ENCODE measurements at regions not wholly inside any gene's neighbourhood (a gene's known extent, or its start where the extent isn't known, plus 50 kb on each side); places are given as distances from the start of the nearest gene placed in this dataset.

- TF ChIP-seq NCOA1 (CRISPR knock-in tag; IDR thresholded peaks at IDR 0.05) = no peak
- no peak for TF ChIP-seq AHR (CRISPR knock-in tag; IDR thresholded peaks at IDR 0.05)
- TF ChIP-seq ZNF20 (CRISPR knock-in tag; IDR thresholded peaks at IDR 0.05) = no peak
These were observed 1361.2 kb downstream of the CDH8 start (continued) for GRCh38 chr16:60675022-60675421.

- H3K4me3 ChIP-seq (replicated peaks in 1 of 3; ENCODE audit: insufficient read depth in 1 of 3, low read depth in 2 of 3, low read length in 3 of 3) = no peak overlapping the region
- H4K20me1 ChIP-seq (ENCODE audit: insufficient read depth, low read length) = no peaks in the 10 kb centered on the region
- H3K79me2 ChIP-seq (ENCODE audit: insufficient read depth, low read length) = no peaks in the 10 kb centered on the region
- H3K4me2 ChIP-seq (ENCODE audit: low read depth, low read length) = no peak overlapping the region
- ChIA-PET CTCF (ENCODE audit: low intra/inter-chr PET ratio, low total read pairs) (no interaction called here), POLR2A (no interaction called here)
- FAIRE-seq (no peak), DNase-seq (ENCODE audit: low spot score) (no peak), ATAC-seq (no peak)
- no peak overlapping the region for H3K9ac ChIP-seq (ENCODE audit: insufficient read depth, low read depth, low read length)
- TF ChIP-seq SPEN (CRISPR knock-in tag; IDR thresholded peaks at IDR 0.05; ENCODE audit: low read depth) = no peak
- no peak for TF ChIP-seq CTCF (CRISPR knock-in tag; IDR thresholded peaks at IDR 0.05)
- TF ChIP-seq HOMEZ (CRISPR knock-in tag; IDR thresholded peaks at IDR 0.05; ENCODE audit: low read depth) = no peak
- TF ChIP-seq NFYB (CRISPR knock-in tag; IDR thresholded peaks at IDR 0.05) = no peak
- TF ChIP-seq CSRNP1 (CRISPR knock-in tag; IDR thresholded peaks at IDR 0.05) = no peak
- TF ChIP-seq ZBTB7A (CRISPR knock-in tag; IDR thresholded peaks at IDR 0.05) = no peak
- no peak for TF ChIP-seq ZBTB49 (CRISPR knock-in tag; IDR thresholded peaks at IDR 0.05; ENCODE audit: borderline replicate concordance)
- no peak for TF ChIP-seq SAFB2 (CRISPR knock-in tag; IDR thresholded peaks at IDR 0.05; ENCODE audit: borderline replicate concordance, low read depth)
- TF ChIP-seq SP4 (CRISPR knock-in tag; IDR thresholded peaks at IDR 0.05) = no peak
- TF ChIP-seq HNRNPUL1 (IDR thresholded peaks at IDR 0.05; ENCODE audit: low read depth, low read length) = no peak
- no peak for TF ChIP-seq ZBTB26 (CRISPR knock-in tag; IDR thresholded peaks at IDR 0.05; ENCODE audit: borderline replicate concordance)
- no TSS peak for BruUV-seq (replicated peaks)
- H3K4me1 ChIP-seq (ENCODE audit: insufficient read depth, low read length) = no peaks in the 10 kb centered on the region
- intact Hi-C loops (cut with micrococcal nuclease; ENCODE audit: unreplicated experiment) (no loop called here), in situ Hi-C loops (cut with HindIII; ENCODE audit: extremely low pct_ligation_motif_present, low pct_unique_long_range_greater_than_20kb) (no loop called here)
- WGBS (ENCODE audit: low lambda C conversion rate) = 0% methylated on average over 1 of the region's 1 CpG
- H2AFZ ChIP-seq (ENCODE audit: low read length) = no peak overlapping the region
- H3K27ac ChIP-seq (ENCODE audit: extremely low read length, insufficient read depth, low read length) = no peak overlapping the region
- no peaks in the 10 kb centered on the region for H3K36me3 ChIP-seq (replicated peaks in 1 of 2; ENCODE audit: control insufficient read depth in 1 of 2, insufficient read depth in 2 of 2, low read length in 2 of 2)
- H3K9me3 ChIP-seq (ENCODE audit: low read length) = peaks cover 76% of the 10 kb centered on the region
- H3K27me3 ChIP-seq (ENCODE audit: control insufficient read depth in 1 of 2, insufficient read depth in 2 of 2, low read length in 2 of 2) = no peaks in the 10 kb centered on the region
These were observed 1362.0 kb downstream of the CDH8 start for GRCh38 chr16:60674241-60674640.

Data from HepG2 (cell line).